ENCODE measurements at regions not wholly inside any gene's neighbourhood (a gene's known extent, or its start where the extent isn't known, plus 50 kb on each side); places are given as distances from the start of the nearest gene placed in this dataset.
"Not testable (repeated sequence)": the region's sequence is repeated elsewhere in the genome, so short reads cannot be mapped to it uniquely, and the experiment has no call there.

DNA sequence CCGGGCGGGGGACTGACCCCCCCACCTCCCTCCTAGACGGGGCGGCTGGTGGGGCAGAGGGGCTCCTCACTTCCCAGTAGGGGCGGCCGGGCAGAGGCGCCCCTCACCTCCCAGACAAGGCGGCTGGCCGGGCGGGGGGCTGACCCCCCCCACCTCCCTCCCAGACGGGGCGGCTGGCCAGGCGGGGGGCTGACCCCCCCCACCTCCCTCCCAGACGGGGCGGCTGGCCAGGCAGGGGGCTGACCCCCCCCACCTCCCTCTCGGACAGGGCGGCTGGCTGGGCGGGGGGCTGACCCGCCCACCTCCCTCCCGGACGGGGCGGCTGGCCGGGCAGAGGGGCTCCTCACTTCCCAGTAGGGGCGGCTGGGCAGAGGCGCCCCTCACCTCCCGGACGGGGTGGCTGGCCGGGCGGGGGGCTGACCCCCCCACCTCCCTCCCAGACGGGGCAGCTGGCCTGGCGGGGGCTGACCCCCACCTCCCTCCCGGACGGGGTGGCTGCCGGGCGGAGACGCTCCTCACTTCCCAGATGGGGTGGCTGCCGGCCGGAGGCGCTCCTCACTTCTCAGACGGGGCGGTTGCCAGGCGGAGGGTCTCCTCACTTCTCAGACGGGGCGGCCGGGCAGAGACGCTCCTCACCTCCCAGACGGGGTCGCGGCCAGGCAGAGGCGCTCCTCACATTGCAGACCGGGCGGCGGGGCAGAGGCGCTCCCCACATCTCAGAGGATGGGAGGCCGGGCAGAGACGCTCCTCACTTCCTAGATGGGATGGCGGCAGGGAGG is 71.4 kb upstream of the LRPPRC start:
- not testable (repeated sequence) for TF ChIP-seq ESRRG, SNAI2, ZNF8 (CRISPR knock-in tag; IDR thresholded peaks at IDR 0.05)

All from SK-N-SH treated with all-trans-retinoic acid at 6 μM for 48 hours (cell line).